DOHH2 (cell line): ENCODE measurements at regions not wholly inside any gene's neighbourhood (a gene's known extent, or its start where the extent isn't known, plus 50 kb on each side); places are given as distances from the start of the nearest gene placed in this dataset.

Source experiments
- H3F3A ChIP-seq: fragments of 200-600 bp; sonication (generic), shearing (Covaris generic); 2 replicates; pipeline ENCODE4 v1.6.0; 2016; ENCODE audit warnings: antibody characterized with exemption, mild to moderate bottlenecking; ENCODE audit not compliant: control insufficient read depth, insufficient read depth
- H3K27ac ChIP-seq: fragments of 200-600 bp; sonication (generic); 2 replicates; pipeline ENCODE4 v1.5.1; 2014; ENCODE audit warnings: low read depth, mild to moderate bottlenecking, low read length, moderate library complexity
- H3K27me3 ChIP-seq: fragments of 200-600 bp; sonication (generic); 2 replicates; pipeline ENCODE4 v1.6.1; 2014; ENCODE audit warnings: mild to moderate bottlenecking, low read length, mixed read lengths; ENCODE audit not compliant: control insufficient read depth
- H3K36me3 ChIP-seq: fragments of 200-600 bp; sonication (generic); 2 replicates; pipeline ENCODE4 v1.6.1; 2014; ENCODE audit warnings: mild to moderate bottlenecking, low read length, moderate library complexity, mixed read lengths; ENCODE audit not compliant: control insufficient read depth
- H3K4me1 ChIP-seq: fragments of 200-600 bp; sonication (generic); 2 replicates; pipeline ENCODE4 v1.6.1; 2014; ENCODE audit warnings: mild to moderate bottlenecking, low read length, mixed read lengths; ENCODE audit not compliant: control insufficient read depth
- H3K4me2 ChIP-seq: fragments of 200-600 bp; sonication (generic); 2 replicates; pipeline ENCODE4 v1.6.0; 2014; ENCODE audit warnings: mild to moderate bottlenecking, low read length, moderate library complexity
- H3K4me3 ChIP-seq: fragments of 200-600 bp; sonication (generic); 2 replicates; pipeline ENCODE4 v1.5.1; 2014; ENCODE audit warnings: mild to moderate bottlenecking, low read length, mixed read lengths
- H3K79me2 ChIP-seq: fragments of 200-600 bp; sonication (generic); 2 replicates; pipeline ENCODE4 v1.6.1; 2014; ENCODE audit warnings: mild to moderate bottlenecking, low read length, mixed read lengths; ENCODE audit not compliant: control insufficient read depth
- H3K9me2 ChIP-seq: fragments of 200-600 bp; sonication (generic); replicated peaks from 2 replicates; pipeline ENCODE4 v1.6.1; 2014; ENCODE audit warnings: mild to moderate bottlenecking, low read length, mixed read lengths; ENCODE audit not compliant: control insufficient read depth
- H3K9me3 ChIP-seq: fragments of 200-600 bp; sonication (generic); 2 replicates; pipeline ENCODE4 v1.6.1; 2014; ENCODE audit warnings: antibody characterized with exemption, low read length, mixed read lengths; ENCODE audit not compliant: control insufficient read depth, insufficient read depth
- H4K20me1 ChIP-seq: fragments of 200-600 bp; sonication (generic); 2 replicates; pipeline ENCODE4 v1.6.0; 2014; ENCODE audit warnings: low read depth, mild to moderate bottlenecking, antibody characterized with exemption, low read length, moderate library complexity; ENCODE audit not compliant: control insufficient read depth, insufficient read depth
- EZH2phosphoT487 ChIP-seq: fragments of 200-600 bp; sonication (generic); IDR thresholded peaks from 2 replicates; pipeline ENCODE4 v1.6.1; 2017; ENCODE audit warnings: borderline replicate concordance, mild to moderate bottlenecking, antibody characterized with exemption, low read length, moderate library complexity, mixed read lengths
- TF ChIP-seq, protein P1 (sequence below): fragments of 200-600 bp; sonication (generic); IDR thresholded peaks from one replicate; pipeline ENCODE4 v1.5.1; 2014; ENCODE audit warnings: antibody characterized with exemption, mild to moderate bottlenecking, low read depth, low read length; ENCODE audit not compliant: poor library complexity, severe bottlenecking

DNA sequence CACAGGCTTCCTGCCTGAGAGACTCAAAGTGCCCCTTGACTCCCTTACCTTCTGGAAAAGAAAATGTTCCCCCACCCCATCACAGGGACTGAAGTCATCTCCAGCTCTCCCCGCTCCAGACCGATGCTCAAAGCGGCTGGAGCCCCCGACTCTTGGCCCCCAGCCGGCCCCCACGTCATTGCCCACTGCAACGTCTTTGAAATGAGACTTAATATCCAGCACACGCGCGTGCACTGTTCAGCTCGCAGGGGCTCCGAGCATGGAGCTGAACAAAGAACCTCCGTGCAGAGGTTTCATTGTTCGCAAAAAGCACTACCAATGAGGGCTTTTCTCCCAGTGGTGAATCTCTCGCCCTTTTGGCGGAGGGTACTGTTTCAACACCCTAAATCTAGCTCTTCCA lies 313.4 kb upstream of the SORL1-AS1 start:
- no peaks in the 10 kb centered on the region for H4K20me1 ChIP-seq
- no peaks in the 10 kb centered on the region for H3K36me3 ChIP-seq
- H3K4me1 ChIP-seq: peaks cover 65% of the 10 kb centered on the region
- H3K4me3 ChIP-seq: no peak overlapping the region
- no peaks in the 10 kb centered on the region for H3K79me2 ChIP-seq
- no peak for TF ChIP-seq EZH2phosphoT487
- TF ChIP-seq, protein P1, sequence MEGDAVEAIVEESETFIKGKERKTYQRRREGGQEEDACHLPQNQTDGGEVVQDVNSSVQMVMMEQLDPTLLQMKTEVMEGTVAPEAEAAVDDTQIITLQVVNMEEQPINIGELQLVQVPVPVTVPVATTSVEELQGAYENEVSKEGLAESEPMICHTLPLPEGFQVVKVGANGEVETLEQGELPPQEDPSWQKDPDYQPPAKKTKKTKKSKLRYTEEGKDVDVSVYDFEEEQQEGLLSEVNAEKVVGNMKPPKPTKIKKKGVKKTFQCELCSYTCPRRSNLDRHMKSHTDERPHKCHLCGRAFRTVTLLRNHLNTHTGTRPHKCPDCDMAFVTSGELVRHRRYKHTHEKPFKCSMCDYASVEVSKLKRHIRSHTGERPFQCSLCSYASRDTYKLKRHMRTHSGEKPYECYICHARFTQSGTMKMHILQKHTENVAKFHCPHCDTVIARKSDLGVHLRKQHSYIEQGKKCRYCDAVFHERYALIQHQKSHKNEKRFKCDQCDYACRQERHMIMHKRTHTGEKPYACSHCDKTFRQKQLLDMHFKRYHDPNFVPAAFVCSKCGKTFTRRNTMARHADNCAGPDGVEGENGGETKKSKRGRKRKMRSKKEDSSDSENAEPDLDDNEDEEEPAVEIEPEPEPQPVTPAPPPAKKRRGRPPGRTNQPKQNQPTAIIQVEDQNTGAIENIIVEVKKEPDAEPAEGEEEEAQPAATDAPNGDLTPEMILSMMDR: no peak
- H3K27me3 ChIP-seq: no peaks in the 10 kb centered on the region
- H3F3A ChIP-seq: peaks cover 3% of the 10 kb centered on the region
- no peaks in the 10 kb centered on the region for H3K9me2 ChIP-seq
- H3K9me3 ChIP-seq: no peaks in the 10 kb centered on the region
- H3K27ac ChIP-seq: no peak overlapping the region
- no peak overlapping the region for H3K4me2 ChIP-seq

DNA sequence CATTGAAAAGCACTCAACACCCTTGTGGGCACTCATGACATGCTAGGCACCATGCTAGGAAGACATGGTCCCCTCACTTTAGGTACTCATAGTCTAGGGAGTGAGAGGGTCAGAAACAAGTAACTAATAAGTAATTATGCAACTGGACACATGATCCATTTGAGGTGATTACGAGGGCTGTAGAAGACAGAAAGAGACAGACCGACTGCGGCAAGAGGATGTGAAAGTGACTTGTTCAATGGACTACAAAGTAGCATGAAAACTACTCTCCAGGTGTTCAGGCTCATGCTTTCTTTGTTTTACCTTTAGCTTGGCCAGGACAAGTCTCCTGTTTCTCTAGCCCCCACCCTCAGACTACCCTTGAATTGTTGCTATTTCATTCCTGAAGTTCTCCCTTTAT lies 310.8 kb upstream of the SORL1-AS1 start:
- no peaks in the 10 kb centered on the region for H3K79me2 ChIP-seq
- H3K27me3 ChIP-seq: no peaks in the 10 kb centered on the region
- H3K4me1 ChIP-seq: peaks cover 65% of the 10 kb centered on the region
- H3K4me3 ChIP-seq: peak overlapping the region; percentile 43
- no peak for TF ChIP-seq EZH2phosphoT487
- TF ChIP-seq, protein P1: no peak
- H3K36me3 ChIP-seq: no peaks in the 10 kb centered on the region
- no peaks in the 10 kb centered on the region for H3K9me3 ChIP-seq
- no peaks in the 10 kb centered on the region for H3K9me2 ChIP-seq
- no peaks in the 10 kb centered on the region for H4K20me1 ChIP-seq
- peak overlapping the region; percentile 70 for H3K27ac ChIP-seq
- peaks cover 3% of the 10 kb centered on the region for H3F3A ChIP-seq
- peak overlapping the region; percentile 66 for H3K4me2 ChIP-seq

DNA sequence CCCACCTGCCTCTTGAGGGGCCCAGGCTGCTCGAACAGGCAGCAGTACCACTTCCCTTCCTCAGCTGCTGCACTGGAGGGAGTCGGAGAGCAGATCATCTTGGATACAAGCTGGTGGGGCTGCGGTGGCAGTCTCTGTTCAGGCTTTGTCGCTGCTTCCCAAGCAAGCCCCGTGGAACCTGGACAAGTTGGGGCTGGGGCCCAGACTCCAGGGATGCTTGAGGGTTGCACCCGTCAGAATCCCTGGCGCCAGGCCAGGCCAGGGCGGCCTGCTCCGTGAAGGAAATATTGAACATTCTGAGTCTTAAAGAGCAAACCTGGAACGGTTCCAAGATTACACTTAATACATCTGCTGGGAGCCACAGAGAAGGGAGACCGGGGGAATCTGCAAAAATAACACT lies 310.1 kb upstream of the SORL1-AS1 start:
- Histone ChIP-seq H4K20me1 (no peaks in the 10 kb centered on the region), H3F3A (peaks cover 2% of the 10 kb centered on the region), H3K27me3 (no peaks in the 10 kb centered on the region), H3K4me1 (peaks cover 61% of the 10 kb centered on the region), H3K4me3 (peak overlapping the region; percentile 43), H3K36me3 (no peaks in the 10 kb centered on the region), H3K9me3 (no peaks in the 10 kb centered on the region), H3K4me2 (peak overlapping the region; percentile 66), H3K79me2 (no peaks in the 10 kb centered on the region), H3K27ac (peak overlapping the region; percentile 70), H3K9me2 (no peaks in the 10 kb centered on the region)
- TF ChIP-seq, protein P1: no peak
- TF ChIP-seq EZH2phosphoT487: no peak
